Spleen (tissue), 11 donors: ENCODE measurements at regions not wholly inside any gene's neighbourhood (a gene's known extent, or its start where the extent isn't known, plus 50 kb on each side); places are given as distances from the start of the nearest gene placed in this dataset.

ENCODE experiments used
- DNase-seq: peaks from one replicate; pipeline ENCODE4 v3.0.0-alpha.2; 2020
- H3K27ac ChIP-seq, 8 donors: fragments of 200-600 bp; sonication (generic) in 7 of 8; 1 replicate in 4 of 8; 2 replicates in 4 of 8; pipeline versions ENCODE4 v1.5.0 to v1.8.0; 2016 to 2021; ENCODE audit warnings: inconsistent platforms in 4 of 8, mild to moderate bottlenecking in 4 of 8, moderate library complexity in 1 of 8
- H3K27me3 ChIP-seq, 7 donors: fragments of 200-600 bp; sonication (generic) in 6 of 7; replicated peaks in 1 of 7; 1 replicate in 4 of 7; 2 replicates in 3 of 7; pipeline versions ENCODE4 v1.5.0 to v1.8.0; 2016 to 2021; ENCODE audit warnings: inconsistent platforms in 3 of 7, mild to moderate bottlenecking in 1 of 7
- H3K36me3 ChIP-seq, 6 donors: fragments of 200-600 bp; sonication (generic) in 5 of 6; 1 replicate in 4 of 6; 2 replicates in 2 of 6; pipeline versions ENCODE4 v1.5.0 to v1.8.0; 2016 to 2021; ENCODE audit warnings: inconsistent platforms in 2 of 6
- H3K4me1 ChIP-seq, 6 donors: fragments of 200-600 bp; sonication (generic) in 5 of 6; 1 replicate in 3 of 6; 2 replicates in 3 of 6; pipeline versions ENCODE4 v1.5.0 to v1.8.0; 2016 to 2021; ENCODE audit warnings: inconsistent platforms in 3 of 6
- H3K4me3 ChIP-seq, 8 donors: fragments of 200-600 bp; sonication (generic) in 7 of 8; 1 replicate in 4 of 8; 2 replicates in 4 of 8; pipeline versions ENCODE4 v1.5.0 to v1.8.0; 2016 to 2021; ENCODE audit warnings: inconsistent platforms in 4 of 8, mild to moderate bottlenecking in 4 of 8, moderate library complexity in 2 of 8
- H3K9me3 ChIP-seq, 8 donors: fragments of 200-600 bp; sonication (generic) in 7 of 8; 1 replicate in 4 of 8; 2 replicates in 4 of 8; pipeline versions ENCODE4 v1.5.0 to v1.8.0; 2016 to 2021; ENCODE audit warnings: inconsistent platforms in 4 of 8
- CTCF ChIP-seq, 11 experiments: fragments of 200-600 bp in 7 of 11; fragments of 450-650 bp in 4 of 11; sonication (generic) in 4 of 11; IDR thresholded peaks in 8 of 11; conservative IDR thresholded peaks in 3 of 11; 1 replicate in 7 of 11; 2 replicates in 4 of 11; pipeline versions ENCODE4 v1.4.0 to v1.8.0; 2016 to 2021; ENCODE audit warnings: antibody characterized with exemption in 11 of 11, inconsistent platforms in 4 of 11, mild to moderate bottlenecking in 1 of 11
- POLR2A ChIP-seq, 3 donors: fragments of 450-650 bp; IDR thresholded peaks; one replicate each; pipeline ENCODE4 v1.5.1; 2017; ENCODE audit warnings: antibody characterized with exemption in 3 of 3, mild to moderate bottlenecking in 1 of 3
- POLR2AphosphoS5 ChIP-seq, 3 donors: sonication (generic); formaldehyde crosslinking; IDR thresholded peaks; one replicate each; pipeline ENCODE4 v1.5.1; 2017; ENCODE audit warnings: antibody characterized with exemption in 3 of 3
- WGBS, 5 donors: extraction: QIAGEN DNeasy Blood & Tissue Kit in 3 of 5; methylation state at CpG; one replicate each; pipeline versions ENCODE4 v1.1.5 to v1.1.7; 2013 to 2018; 5-methylcytosine and 5-hydroxymethylcytosine counted together
- intact Hi-C: fragments of 100-400 bp; cut with DNase I; formaldehyde crosslinking; loops from one replicate; pipeline ENCODE4 v1.15.0; 2023; ENCODE audit warnings: low total_unique reads
- donor health status: healthy with polysubstance abuse.
- donor health status: DM: no; HTN: no; CAD: no; lungs with moderate emphysema.
- donor health status: DM: no; HTN: no; CAD: no.
- donor health status: Bipolar disorder and iron deficiency.
- donor health status: healthy.
- donor health status: DM: no; HTN: no; CAD: no.
- donor health status: DM: yes; HTN: yes; CAD: no.

- intact Hi-C loops: no loop called here
- TF ChIP-seq CTCF (IDR thresholded peaks at IDR 0.05 in 8 of 11, conservative IDR thresholded peaks at IDR 0.05 in 3 of 11) (no peak), POLR2AphosphoS5 (IDR thresholded peaks at IDR 0.05) (no peak), POLR2A (IDR thresholded peaks at IDR 0.05) (no peak)
- no peaks in the 10 kb centered on the region for H3K27me3 ChIP-seq
- H3K36me3 ChIP-seq: no peaks in the 10 kb centered on the region
- no peak for DNase-seq
- H3K27ac ChIP-seq: no peak overlapping the region
- H3K4me3 ChIP-seq: no peak overlapping the region
- H3K4me1 ChIP-seq: no peaks in the 10 kb centered on the region
- no peaks in the 10 kb centered on the region for H3K9me3 ChIP-seq
These were observed 148.8 kb downstream of the SLC24A2 start for GRCh38 chr9:19640014-19640413.

GRCh38 chr9:19637084-19637483, 151.8 kb downstream of the SLC24A2 start:
- no peak overlapping the region for H3K4me3 ChIP-seq
- no peak overlapping the region for H3K27ac ChIP-seq
- H3K27me3 ChIP-seq: no peaks in the 10 kb centered on the region
- no peaks in the 10 kb centered on the region for H3K36me3 ChIP-seq
- no peaks in the 10 kb centered on the region for H3K4me1 ChIP-seq
- DNase-seq: no peak
- WGBS, 5 donors: 87 to 92% (median 88%) methylated on average over 5 of the region's 5 CpGs
- TF ChIP-seq POLR2A (IDR thresholded peaks at IDR 0.05): no peak
- TF ChIP-seq CTCF (IDR thresholded peaks at IDR 0.05 in 8 of 11, conservative IDR thresholded peaks at IDR 0.05 in 3 of 11): no peak
- TF ChIP-seq POLR2AphosphoS5 (IDR thresholded peaks at IDR 0.05): no peak
- intact Hi-C loops: no loop called here
- no peaks in the 10 kb centered on the region for H3K9me3 ChIP-seq

- Histone ChIP-seq H3K4me1 (no peaks in the 10 kb centered on the region), H3K36me3 (no peaks in the 10 kb centered on the region), H3K27me3 (no peaks in the 10 kb centered on the region), H3K27ac (no peak overlapping the region), H3K9me3 (no peaks in the 10 kb centered on the region), H3K4me3 (no peak overlapping the region)
- TF ChIP-seq POLR2AphosphoS5 (IDR thresholded peaks at IDR 0.05): no peak
- TF ChIP-seq CTCF (IDR thresholded peaks at IDR 0.05 in 8 of 11, conservative IDR thresholded peaks at IDR 0.05 in 3 of 11): no peak
- no peak for TF ChIP-seq POLR2A (IDR thresholded peaks at IDR 0.05)
- intact Hi-C loops: no loop called here
- DNase-seq: no peak
- 57 to 88% (median 80%) methylated on average over 2 of the region's 2 CpGs for WGBS, 5 donors
These were observed 154.0 kb downstream of the SLC24A2 start for GRCh38 chr9:19634881-19635280.

GRCh38 chr9:19631181-19631580, 157.7 kb downstream of the SLC24A2 start:
- intact Hi-C loops: no loop called here
- TF ChIP-seq POLR2AphosphoS5 (IDR thresholded peaks at IDR 0.05) (no peak), POLR2A (IDR thresholded peaks at IDR 0.05) (no peak), CTCF (IDR thresholded peaks at IDR 0.05 in 8 of 11, conservative IDR thresholded peaks at IDR 0.05 in 3 of 11) (no peak)
- Histone ChIP-seq H3K4me1 (no peaks in the 10 kb centered on the region), H3K36me3 (no peaks in the 10 kb centered on the region), H3K4me3 (no peak overlapping the region), H3K9me3 (no peaks in the 10 kb centered on the region), H3K27me3 (no peaks in the 10 kb centered on the region), H3K27ac (no peak overlapping the region)
- DNase-seq: no peak
- WGBS, 5 donors: 55 to 60% (median 59%) methylated on average over 3 of the region's 3 CpGs
